BLaER1 treated with 17β-estradiol and CSF1 and Interleukin-3, amounts not matched to agents 10 nM and 100 nM (cell line): ENCODE measurements at regions not wholly inside any gene's neighbourhood (a gene's known extent, or its start where the extent isn't known, plus 50 kb on each side); places are given as distances from the start of the nearest gene placed in this dataset.
A peak's percentile ranks its signal among the peaks of the same experiment; 100 is the strongest.

Experiments
- H3K27ac ChIP-seq, 11 experiments: shearing (Covaris generic); formaldehyde crosslinking; 2 replicates each; pipeline ENCODE4 v1.8.1; 2022
- H3K27me3 ChIP-seq, 11 experiments: shearing (Covaris generic); formaldehyde crosslinking; 2 replicates each; pipeline ENCODE4 v1.8.1; 2022
- H3K36me3 ChIP-seq, 11 experiments: shearing (Covaris generic); formaldehyde crosslinking; 2 replicates each; pipeline ENCODE4 v1.8.1; 2022
- H3K4me1 ChIP-seq, 10 experiments: shearing (Covaris generic); formaldehyde crosslinking; 2 replicates each; pipeline ENCODE4 v1.8.1; 2022
- H3K4me2 ChIP-seq, 11 experiments: shearing (Covaris generic); formaldehyde crosslinking; 2 replicates each; pipeline ENCODE4 v1.8.1; 2022
- H3K4me3 ChIP-seq, 10 experiments: shearing (Covaris generic); formaldehyde crosslinking; 2 replicates each; pipeline ENCODE4 v1.8.1; 2022
- H3K9ac ChIP-seq, 11 experiments: shearing (Covaris generic); formaldehyde crosslinking; 2 replicates each; pipeline ENCODE4 v1.8.1; 2022
- H3K9me3 ChIP-seq, 11 experiments: shearing (Covaris generic); formaldehyde crosslinking; replicated peaks in 1 of 11; 2 replicates each; pipeline ENCODE4 v1.8.1; 2022
- H4K20me1 ChIP-seq, 11 experiments: shearing (Covaris generic); formaldehyde crosslinking; 2 replicates each; pipeline ENCODE4 v1.8.1; 2022
- Cebpa-rat ChIP-seq, 11 experiments: shearing (Covaris generic); IDR thresholded peaks; 2 replicates each; pipeline ENCODE4 v1.8.1; 2022

DNA sequence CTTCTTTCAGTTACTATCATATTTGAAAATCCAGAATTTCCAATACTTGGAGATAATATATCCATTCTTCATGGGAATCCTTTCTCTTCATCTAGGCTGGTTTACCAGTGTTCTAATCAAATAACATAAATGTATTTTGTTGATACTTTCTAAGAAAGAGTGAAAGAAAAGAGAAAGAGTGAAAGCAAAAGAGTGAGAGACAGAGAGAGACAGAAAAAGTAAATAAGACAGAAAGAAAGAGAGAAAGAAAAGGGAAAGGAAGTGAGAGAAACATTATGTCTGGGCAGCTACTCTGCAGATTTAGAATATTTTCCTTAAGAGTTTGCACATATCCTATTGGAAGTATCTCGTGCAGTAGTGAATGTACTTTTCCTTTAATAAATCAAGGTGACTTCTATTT lies 781.0 kb upstream of the GJE1 start:
- no peak overlapping the region for H3K27ac ChIP-seq
- no peaks in the 10 kb centered on the region for H3K27me3 ChIP-seq
- no peak overlapping the region for H3K4me2 ChIP-seq
- H3K4me1 ChIP-seq, result no peaks in the 10 kb centered on the region
- TF ChIP-seq Cebpa-rat (IDR thresholded peaks at IDR 0.05), result no peak
- H3K4me3 ChIP-seq, result no peak overlapping the region
- H3K36me3 ChIP-seq, result no peaks in the 10 kb centered on the region
- no peaks in the 10 kb centered on the region for H3K9me3 ChIP-seq
- no peak overlapping the region for H3K9ac ChIP-seq
- no peaks in the 10 kb centered on the region for H4K20me1 ChIP-seq

- H3K4me1 ChIP-seq, result no peaks in the 10 kb centered on the region
- H3K4me3 ChIP-seq, result no peak overlapping the region
- no peak overlapping the region for H3K4me2 ChIP-seq
- H3K27me3 ChIP-seq, result no peaks in the 10 kb centered on the region
- H3K27ac ChIP-seq, result no peak overlapping the region
- no peaks in the 10 kb centered on the region for H3K9me3 ChIP-seq
- no peaks in the 10 kb centered on the region for H3K36me3 ChIP-seq
- H3K9ac ChIP-seq, result no peak overlapping the region
- TF ChIP-seq Cebpa-rat (IDR thresholded peaks at IDR 0.05), result no peak
- no peaks in the 10 kb centered on the region for H4K20me1 ChIP-seq
Measured at GRCh38 chr6:141349710-141350109, 783.0 kb upstream of the GJE1 start.

GRCh38 chr6:141347906-141348492 lies 784.7 kb upstream of the GJE1 start:
- no peaks in the 10 kb centered on the region for H3K36me3 ChIP-seq
- no peaks in the 10 kb centered on the region for H3K9me3 ChIP-seq

DNA sequence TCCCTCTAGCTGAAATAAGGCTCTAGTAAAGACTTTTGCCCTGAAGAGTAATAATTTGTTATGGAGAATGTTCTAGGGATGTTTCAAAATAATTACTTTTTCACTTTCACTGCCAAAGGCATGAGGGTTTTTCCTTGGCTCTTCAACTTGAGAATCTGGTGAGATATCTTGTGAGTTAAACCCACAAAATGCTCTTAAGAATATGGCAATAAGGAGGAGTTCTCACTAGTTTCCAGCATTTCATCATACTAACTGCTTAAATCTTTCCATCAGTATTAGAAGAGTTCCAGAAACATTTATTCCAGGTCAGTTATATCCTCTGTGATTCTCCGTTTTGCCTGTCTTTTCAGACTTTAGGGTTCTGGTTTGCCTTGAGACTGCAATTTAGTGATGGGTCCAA lies 785.6 kb upstream of the GJE1 start:
- no peak overlapping the region for H3K9ac ChIP-seq
- no peak for TF ChIP-seq Cebpa-rat (IDR thresholded peaks at IDR 0.05)
- no peaks in the 10 kb centered on the region for H3K36me3 ChIP-seq
- H3K4me2 ChIP-seq, result no peak overlapping the region
- H3K27me3 ChIP-seq, result no peaks in the 10 kb centered on the region
- H3K27ac ChIP-seq, result no peak overlapping the region
- H3K9me3 ChIP-seq, result no peaks in the 10 kb centered on the region
- no peak overlapping the region for H3K4me3 ChIP-seq
- H4K20me1 ChIP-seq, result no peaks in the 10 kb centered on the region
- no peaks in the 10 kb centered on the region for H3K4me1 ChIP-seq

More at GRCh38 chr6:141347906-141348492, 784.7 kb upstream of the GJE1 start:
- no peak overlapping the region for H3K4me2 ChIP-seq
- H3K27me3 ChIP-seq, result no peaks in the 10 kb centered on the region
- H4K20me1 ChIP-seq, result no peaks in the 10 kb centered on the region
- no peak overlapping the region for H3K4me3 ChIP-seq
- no peaks in the 10 kb centered on the region for H3K4me1 ChIP-seq
- H3K9ac ChIP-seq, result no peak overlapping the region
- no peak for TF ChIP-seq Cebpa-rat (IDR thresholded peaks at IDR 0.05)
- H3K27ac ChIP-seq, result no peak overlapping the region

- no peak overlapping the region for H3K4me3 ChIP-seq
- H3K27me3 ChIP-seq, result no peaks in the 10 kb centered on the region
- H3K9me3 ChIP-seq, result no peaks in the 10 kb centered on the region
- no peak overlapping the region for H3K4me2 ChIP-seq
- no peak overlapping the region for H3K27ac ChIP-seq
- H3K36me3 ChIP-seq, result no peaks in the 10 kb centered on the region
- no peak overlapping the region for H3K9ac ChIP-seq
- no peak for TF ChIP-seq Cebpa-rat (IDR thresholded peaks at IDR 0.05)
- H4K20me1 ChIP-seq, result no peaks in the 10 kb centered on the region
- no peaks in the 10 kb centered on the region for H3K4me1 ChIP-seq
Measured at GRCh38 chr6:141346535-141346934, 786.2 kb upstream of the GJE1 start.

DNA sequence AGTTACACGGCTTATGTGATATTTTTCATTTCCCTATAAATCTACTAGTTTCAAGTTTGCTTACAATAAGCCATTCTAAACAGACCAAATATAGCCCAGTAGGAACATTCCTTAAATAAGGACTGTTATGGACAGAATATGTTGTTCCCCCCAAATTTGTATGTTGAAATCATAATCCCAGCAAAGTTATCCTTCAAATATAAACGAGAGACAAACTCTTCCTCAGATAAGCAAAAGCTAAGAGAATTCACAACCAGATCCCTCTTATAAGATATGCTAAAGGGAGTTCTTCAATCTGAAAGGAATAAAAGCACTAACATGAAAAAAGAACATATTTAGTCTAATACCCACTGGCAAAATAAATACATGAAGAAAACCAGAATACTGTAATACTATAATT lies 795.5 kb upstream of the GJE1 start:
- Histone ChIP-seq H3K9me3 (no peaks in the 10 kb centered on the region), H3K27me3 (no peaks in the 10 kb centered on the region), H3K9ac (no peak overlapping the region), H3K4me1 (no peaks in the 10 kb centered on the region), H3K27ac (no peak overlapping the region), H4K20me1 (no peaks in the 10 kb centered on the region), H3K4me3 (no peak overlapping the region), H3K4me2 (no peak overlapping the region), H3K36me3 (no peaks in the 10 kb centered on the region)
- no peak for TF ChIP-seq Cebpa-rat (IDR thresholded peaks at IDR 0.05)

DNA sequence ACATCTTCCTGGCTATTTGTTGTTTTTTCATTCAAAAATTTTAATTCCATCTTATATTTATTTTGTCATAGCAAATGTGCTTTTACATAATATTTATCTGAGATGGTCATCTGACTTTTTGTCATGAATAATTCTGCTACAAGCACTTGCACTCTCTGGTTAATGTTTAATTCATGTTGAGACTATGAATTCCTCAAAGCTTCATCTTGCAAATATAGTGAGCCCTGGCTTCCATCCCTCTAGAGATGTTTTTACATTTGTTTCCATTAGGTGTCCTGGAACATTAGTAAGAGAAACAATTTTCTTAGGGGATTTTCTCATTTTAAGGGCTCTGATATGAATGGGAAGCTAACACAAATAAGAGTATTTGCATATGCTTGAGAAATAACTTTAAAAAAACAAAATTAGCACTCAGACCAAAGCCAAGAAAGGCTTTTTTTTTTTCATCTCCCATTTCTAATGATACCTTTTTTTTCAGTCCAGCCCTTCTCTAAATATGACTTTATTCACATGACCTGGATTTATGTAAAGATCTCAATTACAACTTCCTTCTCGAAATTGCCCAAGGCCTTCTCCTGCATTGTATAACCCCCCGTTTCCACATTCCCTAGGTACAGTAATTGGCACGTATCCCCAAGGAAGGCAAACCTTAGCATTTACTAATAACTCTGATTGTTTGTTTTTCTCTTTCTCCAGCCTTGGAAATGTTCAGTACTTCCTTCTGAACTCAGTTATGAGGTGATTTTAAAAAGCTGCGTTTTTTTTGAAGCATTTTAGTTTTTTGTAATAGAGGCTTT lies 797.0 kb upstream of the GJE1 start:
- no peaks in the 10 kb centered on the region for H3K36me3 ChIP-seq
- H3K4me3 ChIP-seq, result no peak overlapping the region
- no peaks in the 10 kb centered on the region for H3K9me3 ChIP-seq
- H3K27me3 ChIP-seq, result no peaks in the 10 kb centered on the region
- H3K4me2 ChIP-seq, result no peak overlapping the region
- no peaks in the 10 kb centered on the region for H4K20me1 ChIP-seq
- H3K9ac ChIP-seq, result no peak overlapping the region
- H3K27ac ChIP-seq, result no peak overlapping the region
- TF ChIP-seq Cebpa-rat (IDR thresholded peaks at IDR 0.05), result no peak
- no peaks in the 10 kb centered on the region for H3K4me1 ChIP-seq

- H4K20me1 ChIP-seq, result no peaks in the 10 kb centered on the region
- H3K27ac ChIP-seq, result no peak overlapping the region
- no peaks in the 10 kb centered on the region for H3K27me3 ChIP-seq
- H3K9ac ChIP-seq, result no peak overlapping the region
- peaks cover 0 to 7% (median 0%) of the 10 kb centered on the region in 10 experiments; a peak in 3 of 20 replicates for H3K4me1 ChIP-seq
- H3K36me3 ChIP-seq, result no peaks in the 10 kb centered on the region
- peak overlapping the region in 1 of 11 experiments; percentile 31; a peak in 1 of 22 replicates for H3K4me2 ChIP-seq
- no peak overlapping the region for H3K4me3 ChIP-seq
- no peaks in the 10 kb centered on the region for H3K9me3 ChIP-seq
- TF ChIP-seq Cebpa-rat (IDR thresholded peaks at IDR 0.05), result no peak
Measured at GRCh38 chr6:141326925-141327324, 805.8 kb upstream of the GJE1 start.

GRCh38 chr6:141326426-141326825 lies 806.3 kb upstream of the GJE1 start:
- no peak for TF ChIP-seq Cebpa-rat (IDR thresholded peaks at IDR 0.05)
- Histone ChIP-seq H3K9ac (no peak overlapping the region), H3K27ac (no peak overlapping the region)

More at GRCh38 chr6:141326426-141326825, 806.3 kb upstream of the GJE1 start:
- no peaks in the 10 kb centered on the region for H3K27me3 ChIP-seq
- no peak overlapping the region for H3K4me3 ChIP-seq
- no peaks in the 10 kb centered on the region for H3K36me3 ChIP-seq
- H3K9me3 ChIP-seq, result no peaks in the 10 kb centered on the region
- H4K20me1 ChIP-seq, result no peaks in the 10 kb centered on the region
- H3K4me2 ChIP-seq, result peak overlapping the region in 2 of 11 experiments; percentile 31 to 39; a peak in 2 of 22 replicates
- peaks cover 0 to 7% (median 0%) of the 10 kb centered on the region in 10 experiments; a peak in 3 of 20 replicates for H3K4me1 ChIP-seq
